NB4 (cell line): ENCODE measurements at regions not wholly inside any gene's neighbourhood (a gene's known extent, or its start where the extent isn't known, plus 50 kb on each side); places are given as distances from the start of the nearest gene placed in this dataset.
A peak's percentile ranks its signal among the peaks of the same experiment; 100 is the strongest.

Experiments used
- DNase-seq: peaks from one replicate; pipeline ENCODE4 v3.0.0; 2010; ENCODE audit warnings: low read depth
- H3K4me3 ChIP-seq: one replicate; pipeline ENCODE4 v1.5.1; 2011; ENCODE audit warnings: mild to moderate bottlenecking, low read depth, low read length, moderate library complexity
- CTCF ChIP-seq: IDR thresholded peaks from one replicate; pipeline ENCODE4 v1.5.1; 2012; ENCODE audit warnings: low read depth, low read length
- MAX ChIP-seq: IDR thresholded peaks from 2 replicates; pipeline ENCODE4 v1.6.1; 2011; ENCODE audit warnings: low read depth, low read length
- MYC ChIP-seq: IDR thresholded peaks from 2 replicates; pipeline ENCODE4 v1.6.1; 2011; ENCODE audit warnings: low read depth, low read length
- POLR2A ChIP-seq: IDR thresholded peaks from 2 replicates; pipeline ENCODE4 v1.6.1; 2011; ENCODE audit warnings: mild to moderate bottlenecking; ENCODE audit not compliant: insufficient read length; ENCODE audit errors: extremely low read depth

DNA sequence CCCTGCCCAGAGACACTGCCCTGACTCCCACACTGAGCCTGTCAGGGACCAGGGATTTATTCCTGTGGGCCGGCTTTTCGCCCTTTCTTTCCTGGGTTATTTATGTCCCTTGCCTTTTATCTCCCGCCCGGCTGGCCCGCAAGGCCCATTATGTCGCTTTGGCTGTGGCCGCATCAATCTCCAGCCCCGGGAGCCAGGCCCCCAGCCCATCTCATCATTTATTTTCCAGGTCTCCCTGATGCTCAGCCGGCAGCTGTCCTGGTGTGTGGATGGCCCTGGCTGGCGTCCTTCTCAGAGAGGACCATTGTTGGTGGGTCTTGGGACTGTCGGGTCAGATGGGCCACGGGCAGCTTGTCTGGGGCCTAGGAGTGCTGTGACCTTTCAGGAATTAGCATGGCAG lies 82.3 kb downstream of the FAM241B start:
- no peak for DNase-seq
- H3K4me3 ChIP-seq = no peak overlapping the region
- no peak for TF ChIP-seq CTCF
- no peak for TF ChIP-seq MAX

GRCh38 chr10:69714572-69714971 lies 84.5 kb downstream of the FAM241B start:
- TF ChIP-seq MYC (no peak), MAX (no peak), CTCF (no peak), POLR2A (no peak)
- no peak for DNase-seq
- no peak overlapping the region for H3K4me3 ChIP-seq

DNA sequence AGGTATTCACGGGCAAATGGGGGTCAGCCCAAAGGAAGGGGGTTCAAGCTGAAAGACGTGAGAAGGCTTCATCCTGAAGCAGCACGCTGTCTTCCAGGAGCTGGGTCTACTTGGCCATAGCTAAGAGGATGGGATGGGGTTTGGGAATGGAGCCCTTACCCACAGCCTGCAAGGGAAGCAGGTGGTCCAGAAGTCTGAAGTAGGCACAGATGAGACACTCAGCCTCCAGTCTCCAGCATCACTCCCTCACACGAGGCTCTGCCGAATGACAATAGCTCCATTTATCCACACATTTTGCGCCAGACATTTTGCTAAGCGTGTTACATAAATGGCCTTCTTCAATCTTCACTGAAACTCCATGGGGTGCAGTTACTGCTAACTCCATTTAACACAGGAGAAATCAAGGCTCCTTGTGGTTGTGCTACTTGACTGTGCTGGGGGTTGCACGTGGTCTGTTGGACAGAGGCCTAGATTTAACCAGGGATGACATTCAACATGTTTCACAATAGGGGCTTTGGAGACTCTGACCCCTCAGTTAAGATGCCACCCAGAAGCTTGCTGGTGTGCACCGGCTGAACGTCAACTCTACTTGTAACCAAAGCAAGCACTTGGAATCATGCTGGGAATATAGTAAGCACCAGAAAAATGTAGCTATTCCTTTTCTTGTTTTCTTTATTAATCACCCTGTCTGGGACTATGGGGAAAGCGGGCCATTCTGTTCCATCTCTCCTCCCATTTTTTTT lies 85.3 kb downstream of the FAM241B start:
- DNase-seq = no peak
- peak; percentile 46; the same call in 1 of the 2 replicates for TF ChIP-seq MAX
- TF ChIP-seq POLR2A = no peak
- TF ChIP-seq MYC = no peak
- H3K4me3 ChIP-seq = no peak overlapping the region

GRCh38 chr10:69715899-69716606 lies 85.7 kb upstream of the COL13A1 start:
- DNase-seq = no peak
- no peak overlapping the region for H3K4me3 ChIP-seq
- no peak for TF ChIP-seq POLR2A
- TF ChIP-seq MAX = no peak
- TF ChIP-seq MYC = no peak
- no peak for TF ChIP-seq CTCF

DNA sequence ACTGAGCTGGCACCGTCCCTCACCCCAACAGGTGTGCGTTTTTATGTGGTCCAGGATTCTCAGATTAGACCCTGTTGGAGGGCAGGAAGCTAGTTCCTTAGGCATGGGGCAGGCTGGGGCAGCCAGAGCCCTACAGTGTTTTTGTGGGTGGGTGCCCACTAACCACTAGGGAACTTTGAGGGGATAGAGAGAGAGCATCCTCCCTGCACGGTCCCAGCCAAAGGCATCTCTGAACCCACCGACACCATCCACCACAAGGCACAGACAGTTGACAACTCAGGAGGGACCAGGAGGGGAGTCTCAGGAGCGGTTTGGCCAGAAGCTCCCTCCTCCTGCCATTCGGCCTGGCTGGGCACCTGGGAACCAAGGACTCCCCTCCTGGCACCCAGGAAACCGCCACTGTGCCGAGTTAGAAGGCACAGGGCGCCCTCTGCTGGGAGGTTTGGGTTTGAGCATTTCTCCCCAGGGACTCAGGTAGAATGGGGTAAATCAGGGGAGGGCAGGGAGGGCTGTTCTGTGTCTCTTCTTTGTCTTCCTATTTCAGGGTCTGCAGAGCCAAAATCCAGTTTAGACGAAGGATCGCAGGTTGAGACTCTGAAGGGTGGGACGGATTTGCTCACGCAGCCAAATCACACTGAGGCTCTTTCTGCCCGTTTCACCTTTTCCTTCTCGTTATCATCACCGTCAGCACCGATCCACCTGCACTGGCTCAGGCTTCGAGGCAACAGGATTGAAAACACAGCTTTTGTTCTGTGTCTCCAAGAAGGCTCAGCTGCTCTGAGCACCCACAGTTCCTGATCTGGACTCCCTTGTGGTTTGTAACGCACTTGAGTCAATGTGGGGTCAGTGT lies 84.8 kb upstream of the COL13A1 start:
- peak; percentile 57 for DNase-seq
- TF ChIP-seq CTCF (peak; percentile 80), MYC (no peak)
- H3K4me3 ChIP-seq = no peak overlapping the region

DNA sequence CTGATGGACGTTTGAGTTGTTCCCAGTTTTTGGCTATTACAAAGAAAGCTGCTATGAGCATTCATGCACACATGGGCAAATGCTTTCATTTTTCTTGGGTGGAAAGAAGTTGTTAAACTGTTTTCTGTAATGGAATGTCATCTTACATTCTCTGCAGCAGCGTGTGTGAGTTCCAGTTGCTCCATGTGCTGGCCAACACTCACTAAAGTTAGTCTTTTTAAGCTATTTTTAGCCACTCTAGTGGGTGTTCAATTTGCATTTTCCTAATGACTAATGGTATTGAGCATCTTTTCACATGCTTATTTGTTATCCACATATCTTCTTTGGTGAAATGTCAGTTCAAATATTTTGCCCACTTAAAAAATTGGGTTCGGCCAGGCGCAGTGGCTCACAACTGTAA lies 82.8 kb upstream of the COL13A1 start:
- no peak for TF ChIP-seq MYC
- no peak for TF ChIP-seq POLR2A
- TF ChIP-seq MAX = no peak
- no peak for TF ChIP-seq CTCF
- no peak for DNase-seq
- H3K4me3 ChIP-seq = no peak overlapping the region
